ENCODE measurements at regions not wholly inside any gene's neighbourhood (a gene's known extent, or its start where the extent isn't known, plus 50 kb on each side); places are given as distances from the start of the nearest gene placed in this dataset.
A peak's percentile ranks its signal among the peaks of the same experiment; 100 is the strongest.

- WGBS, 5 donors: 65 to 92% (median 80%) methylated on average over 4 of the region's 4 CpGs
- no peak for DNase-seq
- intact Hi-C loops (cut with DNase I; ENCODE audit: low total_unique reads): no loop called here
- no peaks in the 10 kb centered on the region for H3K4me1 ChIP-seq
- no peak overlapping the region for H3K4me3 ChIP-seq
- no peaks in the 10 kb centered on the region for H3K36me3 ChIP-seq
- TF ChIP-seq POLR2A (IDR thresholded peaks at IDR 0.05) (no peak), EP300 (IDR thresholded peaks at IDR 0.05) (no peak), POLR2AphosphoS5 (IDR thresholded peaks at IDR 0.05) (no peak), CTCF (IDR thresholded peaks at IDR 0.05) (no peak)
- H3K9me3 ChIP-seq: no peaks in the 10 kb centered on the region
- H3K27me3 ChIP-seq: no peaks in the 10 kb centered on the region
- H3K27ac ChIP-seq: no peak overlapping the region
Observed at GRCh38 chr1:75668813-75669212, 55.7 kb upstream of the ACADM start.

- DNase-seq: no peak
- TF ChIP-seq POLR2A (IDR thresholded peaks at IDR 0.05): no peak
- no peak for TF ChIP-seq EP300 (IDR thresholded peaks at IDR 0.05)
- TF ChIP-seq CTCF (IDR thresholded peaks at IDR 0.05): no peak
- TF ChIP-seq POLR2AphosphoS5 (IDR thresholded peaks at IDR 0.05): no peak
- Histone ChIP-seq H3K4me3 (no peak overlapping the region), H3K9me3 (no peaks in the 10 kb centered on the region), H3K4me1 (no peaks in the 10 kb centered on the region), H3K36me3 (no peaks in the 10 kb centered on the region), H3K27me3 (no peaks in the 10 kb centered on the region), H3K27ac (no peak overlapping the region)
- 90 to 94% (median 94%) methylated on average over 4 of the region's 4 CpGs for WGBS, 5 donors
- intact Hi-C loops (cut with DNase I; ENCODE audit: low total_unique reads): no loop called here
Observed at GRCh38 chr1:75671708-75672107, 52.8 kb upstream of the ACADM start.

GRCh38 chr1:75672108-75672507 is 52.4 kb upstream of the ACADM start:
- intact Hi-C loops (cut with DNase I; ENCODE audit: low total_unique reads): no loop called here
- Histone ChIP-seq H3K36me3 (no peaks in the 10 kb centered on the region), H3K4me3 (no peak overlapping the region), H3K27me3 (no peaks in the 10 kb centered on the region), H3K4me1 (no peaks in the 10 kb centered on the region), H3K27ac (no peak overlapping the region), H3K9me3 (no peaks in the 10 kb centered on the region)
- no peak for DNase-seq
- WGBS, 5 donors: 88 to 92% (median 91%) methylated on average over 2 of the region's 2 CpGs
- TF ChIP-seq CTCF (IDR thresholded peaks at IDR 0.05) (no peak), EP300 (IDR thresholded peaks at IDR 0.05) (no peak), POLR2A (IDR thresholded peaks at IDR 0.05) (no peak), POLR2AphosphoS5 (IDR thresholded peaks at IDR 0.05) (no peak)

- no peaks in the 10 kb centered on the region for H3K27me3 ChIP-seq
- 61 to 74% (median 69%) methylated on average over 3 of the region's 3 CpGs for WGBS, 5 donors
- H3K36me3 ChIP-seq: no peaks in the 10 kb centered on the region
- peak in 1 of 2 donors; percentile 9 for DNase-seq
- no peak for TF ChIP-seq POLR2A (IDR thresholded peaks at IDR 0.05)
- no peak for TF ChIP-seq EP300 (IDR thresholded peaks at IDR 0.05)
- TF ChIP-seq CTCF (IDR thresholded peaks at IDR 0.05): no peak
- TF ChIP-seq POLR2AphosphoS5 (IDR thresholded peaks at IDR 0.05): no peak
- H3K9me3 ChIP-seq: no peaks in the 10 kb centered on the region
- intact Hi-C loops (cut with DNase I; ENCODE audit: low total_unique reads): no loop called here
- H3K4me1 ChIP-seq: no peaks in the 10 kb centered on the region
- H3K27ac ChIP-seq: no peak overlapping the region
- H3K4me3 ChIP-seq: no peak overlapping the region
Observed at GRCh38 chr1:75672528-75673393, 51.7 kb upstream of the ACADM start.

All from stomach (tissue), 8 donors.